Activated T-helper 1 cell treated with Interleukin-2 at 50 U/mL for 16 hours (primary cell): ENCODE measurements at regions not wholly inside any gene's neighbourhood (a gene's known extent, or its start where the extent isn't known, plus 50 kb on each side); places are given as distances from the start of the nearest gene placed in this dataset.

ENCODE experiments used
- DNase-seq: peaks from one replicate; pipeline ENCODE4 v3.0.0-alpha.2; 2020; ENCODE audit warnings: low read depth

GRCh38 chr1:4088676-4089075 is 188.6 kb upstream of the C1orf174 start:
- DNase-seq: no peak

GRCh38 chr1:4089421-4090175 is 189.5 kb upstream of the C1orf174 start:
- DNase-seq: no peak

- no peak for DNase-seq
Measured at GRCh38 chr1:4090556-4090955, 190.5 kb upstream of the C1orf174 start.

- no peak for DNase-seq
Measured at GRCh38 chr1:4090976-4091660, 191.0 kb upstream of the C1orf174 start.

- DNase-seq: no peak
Measured at GRCh38 chr1:4091996-4092395, 191.9 kb upstream of the C1orf174 start.

GRCh38 chr1:4093856-4094565 is 193.9 kb upstream of the C1orf174 start:
- no peak for DNase-seq

- DNase-seq: no peak
Measured at GRCh38 chr1:4095433-4095971, 195.4 kb upstream of the C1orf174 start.

- no peak for DNase-seq
Measured at GRCh38 chr1:4101459-4102161, 201.5 kb upstream of the C1orf174 start.

GRCh38 chr1:4105300-4105880 is 205.3 kb upstream of the C1orf174 start:
- no peak for DNase-seq

GRCh38 chr1:4106731-4107130 is 206.7 kb upstream of the C1orf174 start:
- no peak for DNase-seq

GRCh38 chr1:4107291-4107690 is 207.2 kb upstream of the C1orf174 start:
- no peak for DNase-seq

GRCh38 chr1:4108331-4108730 is 208.3 kb upstream of the C1orf174 start:
- no peak for DNase-seq

- no peak for DNase-seq
Measured at GRCh38 chr1:4108758-4109627, 208.9 kb upstream of the C1orf174 start.

- no peak for DNase-seq
Measured at GRCh38 chr1:4109628-4109940, 209.5 kb upstream of the C1orf174 start.

GRCh38 chr1:4110888-4111287 is 210.8 kb upstream of the C1orf174 start:
- DNase-seq: no peak

- no peak for DNase-seq
Measured at GRCh38 chr1:4113897-4114296, 213.8 kb upstream of the C1orf174 start.

- DNase-seq: no peak
Measured at GRCh38 chr1:4115191-4115900, 215.3 kb upstream of the C1orf174 start.

- no peak for DNase-seq
Measured at GRCh38 chr1:4117196-4117595, 217.1 kb upstream of the C1orf174 start.

GRCh38 chr1:4118746-4119515 is 218.9 kb upstream of the C1orf174 start:
- no peak for DNase-seq
